ENCODE measurements at regions not wholly inside any gene's neighbourhood (a gene's known extent, or its start where the extent isn't known, plus 50 kb on each side); places are given as distances from the start of the nearest gene placed in this dataset.

DNA sequence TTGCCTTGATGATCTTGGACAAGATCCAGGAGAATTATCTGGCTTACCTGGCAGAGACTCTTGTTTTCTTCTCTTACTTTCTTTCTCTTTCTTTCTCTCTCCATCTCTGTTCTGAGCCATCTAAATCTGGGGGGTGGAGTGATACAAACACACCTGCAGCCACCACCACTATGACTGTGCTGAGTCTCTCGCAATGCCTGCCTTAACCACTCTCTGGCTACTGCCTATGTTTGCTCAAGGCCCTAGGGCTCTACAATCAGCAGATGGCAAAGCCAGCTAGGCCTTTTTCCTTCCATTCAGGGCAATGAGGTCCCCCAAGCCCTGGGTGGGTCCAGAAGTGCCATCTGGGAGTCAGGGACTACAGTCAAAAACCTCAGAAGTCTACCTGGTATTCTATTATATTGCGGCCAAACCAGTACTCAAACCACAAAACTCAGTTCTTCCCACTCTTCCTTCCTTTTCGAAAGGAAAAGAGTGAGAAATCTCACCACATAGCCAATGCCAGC is 978.9 kb upstream of the NXPH2 start:
- H3K27me3 Mint-ChIP-seq (ENCODE audit: insufficient read depth, unreplicated experiment): no peaks in the 10 kb centered on the region
- BruUV-seq (replicated peaks): no TSS peak
- no peak overlapping the region for H3K27ac Mint-ChIP-seq (ENCODE audit: unreplicated experiment)
- Histone ChIP-seq H3K4me3 (ENCODE audit: low read depth, low read length) (no peak overlapping the region), H3K9me3 (no peaks in the 10 kb centered on the region), H3K36me3 (ENCODE audit: control insufficient read depth, insufficient read depth, low read length) (no peaks in the 10 kb centered on the region), H3K4me1 (no peaks in the 10 kb centered on the region), H3K27me3 (replicated peaks; ENCODE audit: control insufficient read depth, insufficient read depth, low read length) (no peaks in the 10 kb centered on the region)
- H3K4me1 Mint-ChIP-seq (ENCODE audit: low read depth, unreplicated experiment): no peaks in the 10 kb centered on the region
- peaks cover 31% of the 10 kb centered on the region for H3K9me3 Mint-ChIP-seq (ENCODE audit: unreplicated experiment)
- no peaks in the 10 kb centered on the region for H3K36me3 Mint-ChIP-seq (ENCODE audit: insufficient read depth, unreplicated experiment)
- CTCF ChIA-PET: no interaction called here
- intact Hi-C loops (cut with micrococcal nuclease; ENCODE audit: unreplicated experiment): no loop called here
- no peak overlapping the region for H3K4me3 Mint-ChIP-seq (ENCODE audit: unreplicated experiment)
- POLR2A ChIA-PET: no interaction called here
- no peak for DNase-seq
- TF ChIP-seq CTCF (IDR thresholded peaks at IDR 0.05; ENCODE audit: insufficient read depth in 1 of 2, low read depth in 1 of 2, low read length in 1 of 2, severe bottlenecking in 1 of 2, unreplicated experiment in 1 of 2): no peak

DNA sequence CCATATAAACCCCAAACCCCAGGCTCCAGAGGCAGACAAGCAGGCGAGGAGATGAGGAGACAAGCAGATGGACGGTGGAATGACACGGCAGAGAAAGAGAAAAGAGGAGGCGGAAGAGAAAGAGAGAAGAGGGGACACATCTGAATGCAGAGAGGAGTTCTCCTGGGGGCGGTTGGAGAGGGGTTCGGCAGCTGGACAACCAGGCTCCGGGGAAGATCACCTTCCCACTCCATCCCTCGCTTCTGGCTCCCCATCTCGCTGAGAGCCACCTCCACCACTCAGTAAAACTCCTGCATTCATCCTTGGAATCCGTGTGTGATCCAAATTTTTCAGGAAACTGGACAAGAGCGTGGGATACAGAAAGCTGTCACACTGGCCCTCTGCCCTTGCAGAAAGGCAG is 966.7 kb upstream of the NXPH2 start:
- H3K27ac Mint-ChIP-seq (ENCODE audit: unreplicated experiment): no peak overlapping the region
- H3K27me3 Mint-ChIP-seq (ENCODE audit: insufficient read depth, unreplicated experiment): no peaks in the 10 kb centered on the region
- intact Hi-C loops (cut with micrococcal nuclease; ENCODE audit: unreplicated experiment): no loop called here
- DNase-seq: no peak
- H3K36me3 ChIP-seq (ENCODE audit: control insufficient read depth, insufficient read depth, low read length): no peaks in the 10 kb centered on the region
- H3K9me3 ChIP-seq: no peaks in the 10 kb centered on the region
- no peak overlapping the region for H3K4me3 Mint-ChIP-seq (ENCODE audit: unreplicated experiment)
- no peaks in the 10 kb centered on the region for H3K36me3 Mint-ChIP-seq (ENCODE audit: insufficient read depth, unreplicated experiment)
- BruUV-seq (replicated peaks): no TSS peak
- no peak overlapping the region for H3K4me3 ChIP-seq (ENCODE audit: low read depth, low read length)
- POLR2A ChIA-PET: no interaction called here
- H3K9me3 Mint-ChIP-seq (ENCODE audit: unreplicated experiment): peaks cover 18% of the 10 kb centered on the region
- no peak for TF ChIP-seq CTCF (IDR thresholded peaks at IDR 0.05; ENCODE audit: insufficient read depth in 1 of 2, low read depth in 1 of 2, low read length in 1 of 2, severe bottlenecking in 1 of 2, unreplicated experiment in 1 of 2)
- H3K4me1 ChIP-seq: no peaks in the 10 kb centered on the region
- CTCF ChIA-PET: no interaction called here
- H3K4me1 Mint-ChIP-seq (ENCODE audit: low read depth, unreplicated experiment): no peaks in the 10 kb centered on the region
- H3K27me3 ChIP-seq (replicated peaks; ENCODE audit: control insufficient read depth, insufficient read depth, low read length): no peaks in the 10 kb centered on the region

DNA sequence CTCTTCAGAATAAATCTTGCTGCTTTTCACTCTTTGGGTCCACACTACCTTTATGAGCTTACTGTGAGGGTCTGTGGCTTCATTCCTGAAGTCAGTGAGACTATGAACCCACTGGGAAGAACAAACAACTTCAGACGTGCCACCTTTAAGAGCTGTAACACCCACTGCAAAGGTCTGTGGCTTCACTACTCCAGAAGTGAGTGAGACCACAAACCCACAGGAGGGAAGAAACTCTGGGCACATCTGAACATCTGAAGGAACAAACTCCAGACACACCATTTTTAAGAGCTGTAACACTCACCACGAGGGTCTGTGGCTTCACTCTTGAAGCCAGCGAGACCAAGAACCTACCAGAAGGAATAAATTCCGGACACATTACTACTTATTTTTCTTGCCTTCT is 964.1 kb upstream of the NXPH2 start:
- Histone ChIP-seq H3K36me3 (ENCODE audit: control insufficient read depth, insufficient read depth, low read length) (no peaks in the 10 kb centered on the region), H3K4me1 (no peaks in the 10 kb centered on the region), H3K27me3 (replicated peaks; ENCODE audit: control insufficient read depth, insufficient read depth, low read length) (no peaks in the 10 kb centered on the region), H3K9me3 (no peaks in the 10 kb centered on the region), H3K4me3 (ENCODE audit: low read depth, low read length) (no peak overlapping the region)
- no peaks in the 10 kb centered on the region for H3K36me3 Mint-ChIP-seq (ENCODE audit: insufficient read depth, unreplicated experiment)
- CTCF ChIA-PET: no interaction called here
- H3K4me1 Mint-ChIP-seq (ENCODE audit: low read depth, unreplicated experiment): no peaks in the 10 kb centered on the region
- H3K4me3 Mint-ChIP-seq (ENCODE audit: unreplicated experiment): no peak overlapping the region
- no peak for TF ChIP-seq CTCF (IDR thresholded peaks at IDR 0.05; ENCODE audit: insufficient read depth in 1 of 2, low read depth in 1 of 2, low read length in 1 of 2, severe bottlenecking in 1 of 2, unreplicated experiment in 1 of 2)
- no TSS peak for BruUV-seq (replicated peaks)
- intact Hi-C loops (cut with micrococcal nuclease; ENCODE audit: unreplicated experiment): no loop called here
- no peaks in the 10 kb centered on the region for H3K27me3 Mint-ChIP-seq (ENCODE audit: insufficient read depth, unreplicated experiment)
- POLR2A ChIA-PET: no interaction called here
- H3K27ac Mint-ChIP-seq (ENCODE audit: unreplicated experiment): no peak overlapping the region
- peaks cover 4% of the 10 kb centered on the region for H3K9me3 Mint-ChIP-seq (ENCODE audit: unreplicated experiment)
- DNase-seq: no peak

Data from Caco-2 (cell line).